ENCODE measurements at regions not wholly inside any gene's neighbourhood (a gene's known extent, or its start where the extent isn't known, plus 50 kb on each side); places are given as distances from the start of the nearest gene placed in this dataset.

- H3K4me3 ChIP-seq (ENCODE audit: low read depth, low read length): no peak overlapping the region
- H3K27ac ChIP-seq (ENCODE audit: low read depth, low read length): no peak overlapping the region
- no peak for DNase-seq (ENCODE audit: low read depth, low spot score)
- no peak for TF ChIP-seq CTCF (IDR thresholded peaks at IDR 0.05; ENCODE audit: low read depth, low read length)
- ChIA-PET CTCF (interaction anchor here (1.5 kb wide), 1 partner anchor 431 kb away, joined by 5 read pairs; no protein-coding TSS in a partner anchor), POLR2A (no interaction called here)
- H3K9me3 ChIP-seq (ENCODE audit: control insufficient read depth, insufficient read depth, low read length): no peaks in the 10 kb centered on the region
- no peaks in the 10 kb centered on the region for H3K27me3 ChIP-seq (ENCODE audit: control insufficient read depth, insufficient read depth, low read length)
Observed at GRCh38 chr13:79912403-79912802, 428.5 kb downstream of the SPRY2 start.

GRCh38 chr13:79910875-79911540 is 429.9 kb downstream of the SPRY2 start:
- no peak for TF ChIP-seq CTCF (IDR thresholded peaks at IDR 0.05; ENCODE audit: low read depth, low read length)
- ChIA-PET POLR2A (no interaction called here), CTCF (no interaction called here)
- Histone ChIP-seq H3K4me3 (ENCODE audit: low read depth, low read length) (no peak overlapping the region), H3K27ac (ENCODE audit: low read depth, low read length) (no peak overlapping the region), H3K9me3 (ENCODE audit: control insufficient read depth, insufficient read depth, low read length) (no peaks in the 10 kb centered on the region), H3K27me3 (ENCODE audit: control insufficient read depth, insufficient read depth, low read length) (no peaks in the 10 kb centered on the region)
- no peak for DNase-seq (ENCODE audit: low read depth, low spot score)

GRCh38 chr13:79909644-79910043 is 428.7 kb downstream of the NDFIP2 start:
- Histone ChIP-seq H3K4me3 (ENCODE audit: low read depth, low read length) (no peak overlapping the region), H3K27ac (ENCODE audit: low read depth, low read length) (no peak overlapping the region), H3K27me3 (ENCODE audit: control insufficient read depth, insufficient read depth, low read length) (no peaks in the 10 kb centered on the region), H3K9me3 (ENCODE audit: control insufficient read depth, insufficient read depth, low read length) (no peaks in the 10 kb centered on the region)
- DNase-seq (ENCODE audit: low read depth, low spot score): no peak
- no peak for TF ChIP-seq CTCF (IDR thresholded peaks at IDR 0.05; ENCODE audit: low read depth, low read length)
- CTCF ChIA-PET: interaction anchor here (0.6 kb wide), 1 partner anchor 64 kb away, joined by 3 read pairs; no protein-coding TSS in a partner anchor
- POLR2A ChIA-PET: no interaction called here

GRCh38 chr13:79908381-79908780 is 427.4 kb downstream of the NDFIP2 start:
- POLR2A ChIA-PET: no interaction called here
- no peak for TF ChIP-seq CTCF (IDR thresholded peaks at IDR 0.05; ENCODE audit: low read depth, low read length)
- CTCF ChIA-PET: interaction anchor here (1.0 kb wide), 1 partner anchor 434 kb away, joined by 6 read pairs; no protein-coding TSS in a partner anchor
- Histone ChIP-seq H3K9me3 (ENCODE audit: control insufficient read depth, insufficient read depth, low read length) (no peaks in the 10 kb centered on the region), H3K4me3 (ENCODE audit: low read depth, low read length) (no peak overlapping the region), H3K27me3 (ENCODE audit: control insufficient read depth, insufficient read depth, low read length) (no peaks in the 10 kb centered on the region), H3K27ac (ENCODE audit: low read depth, low read length) (no peak overlapping the region)
- no peak for DNase-seq (ENCODE audit: low read depth, low spot score)

- DNase-seq (ENCODE audit: low read depth, low spot score): no peak
- Histone ChIP-seq H3K9me3 (ENCODE audit: control insufficient read depth, insufficient read depth, low read length) (no peaks in the 10 kb centered on the region), H3K27me3 (ENCODE audit: control insufficient read depth, insufficient read depth, low read length) (no peaks in the 10 kb centered on the region), H3K4me3 (ENCODE audit: low read depth, low read length) (no peak overlapping the region), H3K27ac (ENCODE audit: low read depth, low read length) (no peak overlapping the region)
- POLR2A ChIA-PET: no interaction called here
- no peak for TF ChIP-seq CTCF (IDR thresholded peaks at IDR 0.05; ENCODE audit: low read depth, low read length)
- CTCF ChIA-PET: no interaction called here
Observed at GRCh38 chr13:79907527-79907926, 426.6 kb downstream of the NDFIP2 start.

Measured in AG04450 (cell line).